Nephron progenitor cell (in vitro differentiated cells): ENCODE measurements at regions not wholly inside any gene's neighbourhood (a gene's known extent, or its start where the extent isn't known, plus 50 kb on each side); places are given as distances from the start of the nearest gene placed in this dataset.
"Not testable (repeated sequence)": the region's sequence is repeated elsewhere in the genome, so short reads cannot be mapped to it uniquely, and the experiment has no call there.

Source experiments
- DNase-seq: peaks from one replicate; pipeline ENCODE4 v3.0.0; 2021
- H3K27ac Mint-ChIP-seq: 2 replicates; pipeline ENCODE4 v1.8.0; 2021; ENCODE audit warnings: mild to moderate bottlenecking, moderate library complexity, mixed read lengths
- H3K27me3 Mint-ChIP-seq: 2 replicates; pipeline ENCODE4 v1.8.0; 2021; ENCODE audit warnings: mild to moderate bottlenecking, low read depth, mixed read lengths; ENCODE audit not compliant: poor library complexity
- H3K36me3 Mint-ChIP-seq: 2 replicates; pipeline ENCODE4 v1.8.0; 2021; ENCODE audit warnings: low read depth, mixed read lengths
- H3K4me1 Mint-ChIP-seq: 2 replicates; pipeline ENCODE4 v1.8.0; 2021; ENCODE audit warnings: mixed read lengths
- H3K4me3 Mint-ChIP-seq: 2 replicates; pipeline ENCODE4 v1.8.0; 2021; ENCODE audit warnings: mild to moderate bottlenecking, moderate library complexity, mixed read lengths
- H3K9me3 Mint-ChIP-seq: 2 replicates; pipeline ENCODE4 v1.8.0; 2021; ENCODE audit warnings: mild to moderate bottlenecking, moderate library complexity, mixed read lengths
- CTCF ChIP-seq: fragments of 200-600 bp; sonication (generic); IDR thresholded peaks from 2 replicates; pipeline ENCODE4 v1.5.0; 2021; ENCODE audit warnings: antibody characterized with exemption

GRCh38 chr6:144559865-144560593 is 274.9 kb downstream of the UTRN start:
- Mint-ChIP-seq H3K36me3 (peaks cover 18% of the 10 kb centered on the region), H3K9me3 (no peaks in the 10 kb centered on the region), H3K27me3 (no peaks in the 10 kb centered on the region), H3K27ac (no peak overlapping the region), H3K4me1 (no peaks in the 10 kb centered on the region), H3K4me3 (no peak overlapping the region)
- no peak for TF ChIP-seq CTCF
- no peak for DNase-seq

- H3K27me3 Mint-ChIP-seq, result no peaks in the 10 kb centered on the region
Observed at GRCh38 chr6:144561455-144562043, 276.4 kb downstream of the UTRN start.

GRCh38 chr6:144564202-144564601 is 279.1 kb downstream of the UTRN start:
- TF ChIP-seq CTCF, result no peak
- no peak overlapping the region for H3K4me3 Mint-ChIP-seq
- H3K27me3 Mint-ChIP-seq, result no peaks in the 10 kb centered on the region
- no peak overlapping the region for H3K27ac Mint-ChIP-seq
- H3K4me1 Mint-ChIP-seq, result no peaks in the 10 kb centered on the region
- H3K36me3 Mint-ChIP-seq, result peaks cover 8% of the 10 kb centered on the region
- no peaks in the 10 kb centered on the region for H3K9me3 Mint-ChIP-seq
- DNase-seq, result no peak

More at GRCh38 chr6:144561455-144562043, 276.4 kb downstream of the UTRN start:
- no peak overlapping the region for H3K4me3 Mint-ChIP-seq
- peaks cover 9% of the 10 kb centered on the region for H3K36me3 Mint-ChIP-seq
- no peak overlapping the region for H3K27ac Mint-ChIP-seq
- no peak for DNase-seq
- H3K9me3 Mint-ChIP-seq, result no peaks in the 10 kb centered on the region
- no peak for TF ChIP-seq CTCF
- H3K4me1 Mint-ChIP-seq, result no peaks in the 10 kb centered on the region

GRCh38 chr6:144566868-144567615 is 281.9 kb downstream of the UTRN start:
- Mint-ChIP-seq H3K4me3 (no peak overlapping the region), H3K27ac (no peak overlapping the region), H3K9me3 (no peaks in the 10 kb centered on the region), H3K27me3 (no peaks in the 10 kb centered on the region), H3K36me3 (peaks cover 19% of the 10 kb centered on the region), H3K4me1 (no peaks in the 10 kb centered on the region)
- no peak for DNase-seq
- TF ChIP-seq CTCF, result no peak

GRCh38 chr6:144568241-144568640 is 283.1 kb downstream of the UTRN start:
- DNase-seq, result no peak
- no peak for TF ChIP-seq CTCF

GRCh38 chr6:144572541-144572940 is 287.4 kb downstream of the UTRN start:
- not testable (repeated sequence) for H3K27me3 Mint-ChIP-seq, DNase-seq, H3K4me1 Mint-ChIP-seq, H3K4me3 Mint-ChIP-seq, H3K27ac Mint-ChIP-seq, H3K9me3 Mint-ChIP-seq
- H3K36me3 Mint-ChIP-seq, result peaks cover 28% of the 10 kb centered on the region

More at GRCh38 chr6:144568241-144568640, 283.1 kb downstream of the UTRN start:
- Mint-ChIP-seq H3K4me3 (no peak overlapping the region), H3K27ac (no peak overlapping the region), H3K4me1 (no peaks in the 10 kb centered on the region), H3K9me3 (no peaks in the 10 kb centered on the region), H3K27me3 (no peaks in the 10 kb centered on the region), H3K36me3 (peaks cover 24% of the 10 kb centered on the region)
